Right renal pelvis (tissue), 4 donors: ENCODE measurements at regions not wholly inside any gene's neighbourhood (a gene's known extent, or its start where the extent isn't known, plus 50 kb on each side); places are given as distances from the start of the nearest gene placed in this dataset.

Source experiments
- DNase-seq, 4 donors: peaks; one replicate each; pipeline ENCODE4 v3.0.0-alpha.2; 2013; ENCODE audit warnings: low read depth in 4 of 4, low spot score in 3 of 4, missing footprints in 1 of 4

DNA sequence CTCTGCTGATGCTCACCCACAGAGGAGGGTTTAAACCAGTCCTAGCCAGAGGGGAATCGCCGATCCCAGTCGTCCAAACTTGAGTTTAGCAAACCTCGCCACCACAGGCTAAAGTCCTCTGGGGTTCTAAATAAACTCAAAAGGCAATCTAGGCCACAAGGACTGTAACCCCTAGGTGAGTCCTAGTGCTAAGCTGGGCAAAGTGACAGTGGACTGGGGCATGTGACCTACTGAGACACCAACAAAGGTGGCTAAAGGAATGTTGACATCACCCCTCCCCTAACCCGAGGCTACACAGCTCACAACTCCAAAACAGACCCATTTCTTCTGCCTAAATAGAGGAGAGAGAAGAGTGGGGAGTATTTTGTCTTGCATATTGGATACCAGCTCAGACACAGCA lies 142.8 kb upstream of the PRDX4 start:
- DNase-seq: no peak

DNA sequence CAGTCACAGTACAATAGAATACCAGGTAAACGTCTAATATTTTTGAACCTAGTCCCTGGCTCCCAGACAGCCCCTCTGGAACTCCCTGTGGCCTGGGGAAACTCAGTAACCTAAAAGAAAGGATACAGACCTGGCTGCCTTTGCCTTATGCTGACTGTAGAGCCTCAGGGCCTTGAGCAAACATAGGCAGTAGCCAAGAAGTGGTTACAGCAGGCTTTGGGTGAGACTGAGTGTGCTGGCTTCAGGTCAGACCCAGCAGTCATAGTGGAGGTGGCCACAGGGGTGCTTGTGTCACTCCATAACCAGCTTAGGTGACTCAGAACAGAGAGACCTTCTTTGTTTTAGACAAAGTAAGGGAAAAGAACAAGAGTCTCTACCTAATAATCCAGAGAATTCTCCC lies 141.8 kb upstream of the PRDX4 start:
- no peak for DNase-seq

- no peak for DNase-seq
Observed at GRCh38 chrX:23540532-23540931, 126.8 kb upstream of the PRDX4 start.

- DNase-seq: no peak
Observed at GRCh38 chrX:23548164-23548563, 119.1 kb upstream of the PRDX4 start.

GRCh38 chrX:23552303-23552702 lies 115.0 kb upstream of the PRDX4 start:
- no peak for DNase-seq

- peak in 1 of 4 donors; percentile 7 for DNase-seq
Observed at GRCh38 chrX:23554304-23554703, 113.0 kb upstream of the PRDX4 start.

GRCh38 chrX:23557070-23557469 lies 110.2 kb upstream of the PRDX4 start:
- no peak for DNase-seq

DNA sequence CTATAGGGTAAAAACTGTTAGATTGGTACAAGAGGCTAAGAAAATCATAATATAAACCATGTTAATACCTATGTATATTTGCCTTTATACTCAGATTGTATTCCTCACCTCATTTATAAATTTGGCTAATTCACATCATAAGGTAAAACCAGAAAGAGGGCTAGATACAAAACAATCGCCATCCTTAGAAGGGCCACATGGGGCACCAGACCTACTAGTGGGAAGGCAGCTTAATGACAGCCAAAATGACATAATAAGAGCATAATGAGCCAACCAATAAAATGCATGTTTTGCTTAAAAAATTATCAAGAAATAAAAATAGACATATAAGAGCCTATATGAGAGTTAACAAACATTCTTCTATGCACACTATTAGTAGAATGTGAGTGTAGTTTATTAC lies 107.3 kb upstream of the PRDX4 start:
- DNase-seq: no peak

GRCh38 chrX:23570674-23571343 lies 96.5 kb upstream of the PRDX4 start:
- DNase-seq: no peak

DNA sequence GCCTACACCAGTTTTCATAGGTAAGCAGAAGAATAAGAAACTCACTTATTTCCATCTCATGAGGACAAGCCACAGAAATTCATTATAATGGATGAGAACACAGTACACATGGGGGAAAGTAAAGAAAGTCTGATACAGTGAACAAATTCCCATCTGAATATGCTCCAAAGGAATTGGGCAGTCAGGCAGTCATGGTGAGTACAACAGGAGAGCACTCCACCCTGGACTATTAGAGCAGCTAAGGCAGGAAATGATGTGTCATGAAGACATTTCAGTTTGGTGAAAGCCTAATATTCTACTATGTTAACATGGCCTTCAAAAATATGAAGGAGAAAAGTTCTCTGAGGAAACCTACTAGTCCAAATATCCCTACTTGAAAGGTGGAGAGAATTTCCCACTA lies 92.0 kb upstream of the PRDX4 start:
- DNase-seq: no peak

- DNase-seq: no peak
Observed at GRCh38 chrX:23578079-23578478, 89.2 kb upstream of the PRDX4 start.

- no peak for DNase-seq
Observed at GRCh38 chrX:23589496-23589895, 77.8 kb upstream of the PRDX4 start.

DNA sequence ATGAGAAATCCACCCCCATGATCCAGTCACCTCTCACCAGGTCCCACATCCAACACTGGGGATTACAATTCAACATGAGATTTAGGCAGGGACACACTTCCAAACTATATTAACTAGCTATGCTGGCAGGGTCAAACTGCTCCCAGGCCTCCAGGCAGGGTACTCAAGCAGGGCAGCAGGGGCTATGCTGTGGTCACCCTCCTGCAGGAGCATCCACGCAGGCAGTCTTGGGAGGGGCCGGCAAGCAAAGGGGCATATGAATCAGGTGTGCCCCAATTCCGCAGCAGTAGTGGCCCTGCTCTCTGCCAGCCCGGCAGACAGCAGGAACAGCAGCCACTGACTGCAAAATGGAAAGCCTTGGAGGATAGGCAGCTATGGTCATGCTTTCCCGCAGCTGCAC lies 74.6 kb upstream of the PRDX4 start:
- no peak for DNase-seq

DNA sequence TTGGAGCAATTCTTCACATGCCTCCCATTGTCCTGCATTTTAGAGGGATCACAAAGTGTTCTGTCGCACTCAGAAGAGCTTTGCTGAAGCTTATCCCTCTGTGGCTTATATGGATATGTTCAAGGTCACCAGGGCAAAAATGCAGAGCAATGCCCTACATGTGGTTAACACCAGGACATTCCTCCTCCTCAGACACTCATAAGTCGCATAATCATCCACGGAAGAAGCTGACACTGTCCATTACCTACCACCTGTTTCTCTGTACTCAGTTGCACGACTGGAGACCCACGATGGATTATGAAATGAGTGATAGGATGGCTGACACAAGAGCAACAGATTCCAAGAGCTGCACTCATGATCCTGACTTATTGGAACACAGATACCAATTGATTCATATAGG lies 68.7 kb upstream of the PRDX4 start:
- DNase-seq: no peak

- no peak for DNase-seq
Observed at GRCh38 chrX:23603501-23603900, 63.8 kb upstream of the PRDX4 start.

DNA sequence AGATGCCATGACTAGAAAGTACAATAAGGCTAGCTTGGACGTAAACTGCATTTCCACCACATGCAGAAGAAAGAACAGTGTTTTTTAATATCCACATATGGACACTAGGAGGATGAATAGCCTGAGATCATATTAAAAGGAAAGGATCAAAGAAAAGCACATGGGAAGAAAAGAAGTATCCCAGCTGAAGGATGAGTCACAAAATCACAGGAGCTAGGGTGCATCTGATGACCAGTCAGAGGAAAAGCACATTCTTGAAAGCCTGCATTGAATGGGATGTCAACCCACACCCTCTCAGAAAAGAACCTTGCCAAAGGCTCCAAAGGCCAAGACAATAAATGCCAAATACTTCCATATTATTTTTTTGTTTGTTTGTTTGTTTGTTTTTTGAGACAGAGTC lies 56.8 kb upstream of the PRDX4 start:
- DNase-seq: no peak

DNA sequence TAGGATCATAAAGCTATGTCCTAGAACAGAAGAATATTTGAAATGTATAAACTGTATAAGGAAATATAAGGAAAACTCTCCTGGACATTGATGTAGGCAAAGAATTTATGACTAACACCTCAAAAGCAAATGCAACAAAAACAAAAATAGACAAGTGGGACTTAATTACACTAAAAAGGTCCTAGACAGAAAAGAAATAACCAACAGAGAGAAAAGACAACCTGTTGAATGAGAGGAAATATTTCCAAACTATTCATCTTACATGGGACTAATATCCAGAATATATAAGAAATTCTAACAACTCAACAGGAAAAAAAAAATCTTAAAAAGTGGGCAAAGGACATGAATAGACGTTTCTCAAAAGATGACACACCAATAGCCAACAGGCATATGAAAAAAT lies 54.4 kb upstream of the PRDX4 start:
- no peak for DNase-seq

GRCh38 chrX:23616361-23616760 lies 50.9 kb upstream of the PRDX4 start:
- no peak for DNase-seq
